ENCODE measurements at regions not wholly inside any gene's neighbourhood (a gene's known extent, or its start where the extent isn't known, plus 50 kb on each side); places are given as distances from the start of the nearest gene placed in this dataset.

GRCh38 chr19:31095100-31095804 is 254.0 kb downstream of the TSHZ3 start:
- CTCF ChIA-PET: no interaction called here
- POLR2A ChIA-PET: no interaction called here
- DNase-seq (ENCODE audit: extremely low spot score): no peak
- TF ChIP-seq TARDBP (IDR thresholded peaks at IDR 0.05): no peak
- TF ChIP-seq FOXM1 (IDR thresholded peaks at IDR 0.05; ENCODE audit: borderline replicate concordance): no peak
- no peak for TF ChIP-seq ELF4 (IDR thresholded peaks at IDR 0.05)
- TF ChIP-seq SUZ12 (IDR thresholded peaks at IDR 0.05): no peak
- no peak for TF ChIP-seq CTBP1 (IDR thresholded peaks at IDR 0.05; ENCODE audit: borderline replicate concordance)
- no peak for TF ChIP-seq ARNT (IDR thresholded peaks at IDR 0.05)
- TF ChIP-seq NFRKB (IDR thresholded peaks at IDR 0.05): no peak
- TF ChIP-seq L3MBTL2 (conservative IDR thresholded peaks at IDR 0.05): no peak
- no peak for TF ChIP-seq BHLHE40 (IDR thresholded peaks at IDR 0.05; ENCODE audit: borderline replicate concordance)
- TF ChIP-seq PKNOX1 (IDR thresholded peaks at IDR 0.05): no peak
- no peak for TF ChIP-seq FOXK2 (IDR thresholded peaks at IDR 0.05)
- TF ChIP-seq ZNF384 (IDR thresholded peaks at IDR 0.05): no peak
- TF ChIP-seq LEF1 (IDR thresholded peaks at IDR 0.05; ENCODE audit: borderline replicate concordance): no peak
- TF ChIP-seq SP1 (IDR thresholded peaks at IDR 0.05): no peak
- no peak for TF ChIP-seq HDGF (IDR thresholded peaks at IDR 0.05; ENCODE audit: borderline replicate concordance)
- no peak for TF ChIP-seq FOXA1 (IDR thresholded peaks at IDR 0.05)

- TF ChIP-seq ELF4 (IDR thresholded peaks at IDR 0.05) (no peak), FOXK2 (IDR thresholded peaks at IDR 0.05) (no peak), LEF1 (IDR thresholded peaks at IDR 0.05; ENCODE audit: borderline replicate concordance) (no peak), PKNOX1 (IDR thresholded peaks at IDR 0.05) (no peak), NFRKB (IDR thresholded peaks at IDR 0.05) (no peak)
- ChIA-PET POLR2A (interaction anchor here (1.1 kb wide), 1 partner anchor 9 kb away, joined by 4 read pairs; no protein-coding TSS in a partner anchor), CTCF (no interaction called here)
- DNase-seq (ENCODE audit: extremely low spot score): no peak
Observed at GRCh38 chr19:31092274-31092673, 257.0 kb downstream of the TSHZ3 start.

GRCh38 chr19:31089681-31090080 is 259.6 kb downstream of the TSHZ3 start:
- no peak for DNase-seq (ENCODE audit: extremely low spot score)
- ChIA-PET CTCF (no interaction called here), POLR2A (no interaction called here)
- no peak for TF ChIP-seq FOXM1 (IDR thresholded peaks at IDR 0.05; ENCODE audit: borderline replicate concordance)
- TF ChIP-seq LEF1 (IDR thresholded peaks at IDR 0.05; ENCODE audit: borderline replicate concordance): no peak
- no peak for TF ChIP-seq L3MBTL2 (conservative IDR thresholded peaks at IDR 0.05)

GRCh38 chr19:31085125-31085524 is 264.1 kb downstream of the TSHZ3 start:
- no peak for TF ChIP-seq L3MBTL2 (conservative IDR thresholded peaks at IDR 0.05)
- TF ChIP-seq TARDBP (IDR thresholded peaks at IDR 0.05): no peak
- TF ChIP-seq FOXM1 (IDR thresholded peaks at IDR 0.05; ENCODE audit: borderline replicate concordance): no peak
- POLR2A ChIA-PET: no interaction called here
- CTCF ChIA-PET: no interaction called here
- DNase-seq (ENCODE audit: extremely low spot score): no peak

GRCh38 chr19:31083105-31083504 is 266.1 kb downstream of the TSHZ3 start:
- ChIA-PET CTCF (interaction anchor here (0.7 kb wide), 1 partner anchor 11 kb away, joined by 3 read pairs; no protein-coding TSS in a partner anchor), POLR2A (interaction anchor here (0.9 kb wide), 1 partner anchor 9 kb away, joined by 4 read pairs; no protein-coding TSS in a partner anchor)
- no peak for TF ChIP-seq ARNT (IDR thresholded peaks at IDR 0.05)
- TF ChIP-seq CTBP1 (IDR thresholded peaks at IDR 0.05; ENCODE audit: borderline replicate concordance): no peak
- no peak for TF ChIP-seq LEF1 (IDR thresholded peaks at IDR 0.05; ENCODE audit: borderline replicate concordance)
- no peak for TF ChIP-seq BHLHE40 (IDR thresholded peaks at IDR 0.05; ENCODE audit: borderline replicate concordance)
- TF ChIP-seq FOXA1 (IDR thresholded peaks at IDR 0.05): no peak
- TF ChIP-seq ZNF384 (IDR thresholded peaks at IDR 0.05): no peak
- TF ChIP-seq FOXK2 (IDR thresholded peaks at IDR 0.05): no peak
- TF ChIP-seq SP1 (IDR thresholded peaks at IDR 0.05): no peak
- TF ChIP-seq FOXM1 (IDR thresholded peaks at IDR 0.05; ENCODE audit: borderline replicate concordance): no peak
- TF ChIP-seq L3MBTL2 (conservative IDR thresholded peaks at IDR 0.05): no peak
- no peak for TF ChIP-seq HDGF (IDR thresholded peaks at IDR 0.05; ENCODE audit: borderline replicate concordance)
- TF ChIP-seq ELF4 (IDR thresholded peaks at IDR 0.05): no peak
- no peak for TF ChIP-seq NFRKB (IDR thresholded peaks at IDR 0.05)
- DNase-seq (ENCODE audit: extremely low spot score): no peak

- no peak for TF ChIP-seq NFRKB (IDR thresholded peaks at IDR 0.05)
- CTCF ChIA-PET: no interaction called here
- POLR2A ChIA-PET: no interaction called here
Observed at GRCh38 chr19:31075146-31075655, 274.0 kb downstream of the TSHZ3 start.

GRCh38 chr19:31074199-31075125 is 274.8 kb downstream of the TSHZ3 start:
- no peak for DNase-seq (ENCODE audit: extremely low spot score)
- no peak for TF ChIP-seq SP1 (IDR thresholded peaks at IDR 0.05)
- no peak for TF ChIP-seq FOXA1 (IDR thresholded peaks at IDR 0.05)
- no peak for TF ChIP-seq NFRKB (IDR thresholded peaks at IDR 0.05)
- no peak for TF ChIP-seq CTBP1 (IDR thresholded peaks at IDR 0.05; ENCODE audit: borderline replicate concordance)
- TF ChIP-seq HDGF (IDR thresholded peaks at IDR 0.05; ENCODE audit: borderline replicate concordance): no peak
- TF ChIP-seq SUZ12 (IDR thresholded peaks at IDR 0.05): no peak
- no peak for TF ChIP-seq FOXK2 (IDR thresholded peaks at IDR 0.05)
- ChIA-PET POLR2A (no interaction called here), CTCF (no interaction called here)

More at GRCh38 chr19:31075146-31075655, 274.0 kb downstream of the TSHZ3 start:
- no peak for DNase-seq (ENCODE audit: extremely low spot score)

Measured in HEK293T (cell line).